ENCODE measurements at regions not wholly inside any gene's neighbourhood (a gene's known extent, or its start where the extent isn't known, plus 50 kb on each side); places are given as distances from the start of the nearest gene placed in this dataset.

DNA sequence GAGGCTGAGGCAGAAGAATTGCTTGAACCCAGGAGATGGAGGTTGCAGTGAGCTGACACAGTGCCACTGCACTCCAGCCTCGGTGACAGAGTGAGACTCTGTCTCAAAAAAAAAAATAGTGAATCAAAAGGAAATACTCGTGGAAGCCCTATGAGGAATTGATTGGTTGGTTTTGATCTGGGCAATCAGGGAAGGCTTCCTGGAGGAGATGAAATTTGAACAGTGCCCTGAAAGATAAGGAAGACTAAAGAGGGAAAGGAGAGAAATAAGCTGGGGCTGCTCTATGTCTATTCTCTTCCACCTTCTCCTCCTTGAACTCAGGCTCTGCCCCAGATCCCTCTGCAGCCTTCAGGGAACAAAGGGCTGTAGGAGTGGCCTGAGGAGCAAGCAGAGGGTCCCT lies 54.1 kb downstream of the IRF2BPL start:
- H2AFZ ChIP-seq (ENCODE audit: low read length), result no peak overlapping the region
- H3K4me3 ChIP-seq (replicated peaks in 1 of 4; ENCODE audit: control extremely low read depth in 1 of 4, insufficient read depth in 1 of 4, low read depth in 3 of 4, low read length in 4 of 4), result no peak overlapping the region
- H3K79me2 ChIP-seq (ENCODE audit: control insufficient read depth, insufficient read depth, low read length), result no peaks in the 10 kb centered on the region
- no peak overlapping the region for H3K9ac ChIP-seq (ENCODE audit: insufficient read depth, low read length)
- no peaks in the 10 kb centered on the region for H4K20me1 ChIP-seq (ENCODE audit: control insufficient read depth, extremely low read depth, insufficient read depth, low read length)
- H3K36me3 ChIP-seq (ENCODE audit: control insufficient read depth, insufficient read depth, low read length), result no peaks in the 10 kb centered on the region
- no peaks in the 10 kb centered on the region for H3K9me3 ChIP-seq (ENCODE audit: control insufficient read depth, insufficient read depth, low read depth, low read length)
- no peak overlapping the region for H3K27ac ChIP-seq (ENCODE audit: insufficient read depth, low read length)
- H3K4me2 ChIP-seq (ENCODE audit: extremely low read depth, insufficient read depth, low read length), result no peak overlapping the region
- H3K4me1 ChIP-seq (ENCODE audit: control insufficient read depth, extremely low read depth, insufficient read depth, low read length), result no peaks in the 10 kb centered on the region
- no peak for DNase-seq (ENCODE audit: low read depth in 2 of 2)
- TF ChIP-seq EZH2 (IDR thresholded peaks at IDR 0.05; ENCODE audit: low read length, missing control alignments), result no peak
- TF ChIP-seq, protein P1, sequence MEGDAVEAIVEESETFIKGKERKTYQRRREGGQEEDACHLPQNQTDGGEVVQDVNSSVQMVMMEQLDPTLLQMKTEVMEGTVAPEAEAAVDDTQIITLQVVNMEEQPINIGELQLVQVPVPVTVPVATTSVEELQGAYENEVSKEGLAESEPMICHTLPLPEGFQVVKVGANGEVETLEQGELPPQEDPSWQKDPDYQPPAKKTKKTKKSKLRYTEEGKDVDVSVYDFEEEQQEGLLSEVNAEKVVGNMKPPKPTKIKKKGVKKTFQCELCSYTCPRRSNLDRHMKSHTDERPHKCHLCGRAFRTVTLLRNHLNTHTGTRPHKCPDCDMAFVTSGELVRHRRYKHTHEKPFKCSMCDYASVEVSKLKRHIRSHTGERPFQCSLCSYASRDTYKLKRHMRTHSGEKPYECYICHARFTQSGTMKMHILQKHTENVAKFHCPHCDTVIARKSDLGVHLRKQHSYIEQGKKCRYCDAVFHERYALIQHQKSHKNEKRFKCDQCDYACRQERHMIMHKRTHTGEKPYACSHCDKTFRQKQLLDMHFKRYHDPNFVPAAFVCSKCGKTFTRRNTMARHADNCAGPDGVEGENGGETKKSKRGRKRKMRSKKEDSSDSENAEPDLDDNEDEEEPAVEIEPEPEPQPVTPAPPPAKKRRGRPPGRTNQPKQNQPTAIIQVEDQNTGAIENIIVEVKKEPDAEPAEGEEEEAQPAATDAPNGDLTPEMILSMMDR (conservative IDR thresholded peaks at IDR 0.05 in 1 of 2, IDR thresholded peaks at IDR 0.05 in 1 of 2; ENCODE audit: low read depth in 1 of 2, low read length in 2 of 2), result no peak
- H3K27me3 ChIP-seq (ENCODE audit: control insufficient read depth, insufficient read depth, low read length), result no peaks in the 10 kb centered on the region

DNA sequence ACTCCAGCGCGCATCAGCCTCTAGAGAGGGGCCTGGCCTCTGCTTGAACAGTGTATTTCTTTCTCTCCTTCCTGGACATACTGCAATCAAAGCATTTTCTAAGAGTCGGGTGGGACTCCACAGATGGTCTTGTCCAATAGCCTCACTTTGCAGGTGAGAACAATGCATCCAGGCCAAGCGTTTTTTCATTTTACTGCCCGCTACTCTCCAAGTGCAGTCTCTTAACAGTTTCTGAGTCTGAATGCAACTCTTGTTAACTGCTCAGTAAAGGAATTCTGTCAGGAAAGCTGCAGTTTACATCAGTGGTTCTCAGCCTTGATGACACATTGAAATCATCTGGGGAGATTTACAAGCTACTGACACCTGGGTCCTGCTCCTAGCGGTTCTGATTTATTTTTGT lies 57.0 kb downstream of the IRF2BPL start:
- Histone ChIP-seq H3K36me3 (ENCODE audit: control insufficient read depth, insufficient read depth, low read length) (no peaks in the 10 kb centered on the region), H3K9ac (ENCODE audit: insufficient read depth, low read length) (no peak overlapping the region), H3K79me2 (ENCODE audit: control insufficient read depth, insufficient read depth, low read length) (no peaks in the 10 kb centered on the region), H4K20me1 (ENCODE audit: control insufficient read depth, extremely low read depth, insufficient read depth, low read length) (no peaks in the 10 kb centered on the region), H3K27ac (ENCODE audit: insufficient read depth, low read length) (no peak overlapping the region), H3K4me1 (ENCODE audit: control insufficient read depth, extremely low read depth, insufficient read depth, low read length) (no peaks in the 10 kb centered on the region), H3K27me3 (ENCODE audit: control insufficient read depth, insufficient read depth, low read length) (no peaks in the 10 kb centered on the region), H3K9me3 (ENCODE audit: control insufficient read depth, insufficient read depth, low read depth, low read length) (no peaks in the 10 kb centered on the region), H3K4me3 (replicated peaks in 1 of 4; ENCODE audit: control extremely low read depth in 1 of 4, insufficient read depth in 1 of 4, low read depth in 3 of 4, low read length in 4 of 4) (no peak overlapping the region), H3K4me2 (ENCODE audit: extremely low read depth, insufficient read depth, low read length) (no peak overlapping the region), H2AFZ (ENCODE audit: low read length) (no peak overlapping the region)
- DNase-seq (ENCODE audit: low read depth in 2 of 2), result no peak
- TF ChIP-seq, protein P1 (conservative IDR thresholded peaks at IDR 0.05 in 1 of 2, IDR thresholded peaks at IDR 0.05 in 1 of 2; ENCODE audit: low read depth in 1 of 2, low read length in 2 of 2), result no peak
- no peak for TF ChIP-seq EZH2 (IDR thresholded peaks at IDR 0.05; ENCODE audit: low read length, missing control alignments)

DNA sequence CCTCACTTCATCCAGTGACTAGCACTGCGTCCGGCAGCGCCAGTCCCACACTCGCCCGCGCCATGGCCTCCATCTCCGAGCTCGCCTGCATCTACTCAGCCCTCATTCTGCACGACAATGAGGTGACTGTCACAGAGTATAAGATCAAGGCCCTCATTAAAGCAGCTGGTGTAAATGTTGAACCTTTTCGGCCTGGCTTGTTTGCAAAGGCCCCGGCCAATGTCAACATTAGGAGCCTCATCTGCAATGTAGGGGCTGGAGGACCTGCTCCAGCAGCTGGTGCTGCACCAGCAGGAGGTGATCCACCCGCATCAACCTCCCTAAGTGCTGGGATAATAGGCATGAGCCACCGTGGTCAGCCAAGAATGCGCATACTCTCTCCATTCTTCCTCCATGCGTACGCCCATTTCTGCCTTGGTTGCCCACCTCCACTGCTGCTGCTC lies 59.9 kb downstream of the IRF2BPL start:
- no peaks in the 10 kb centered on the region for H3K9me3 ChIP-seq (ENCODE audit: control insufficient read depth, insufficient read depth, low read depth, low read length)
- H3K4me1 ChIP-seq (ENCODE audit: control insufficient read depth, extremely low read depth, insufficient read depth, low read length), result no peaks in the 10 kb centered on the region
- H3K79me2 ChIP-seq (ENCODE audit: control insufficient read depth, insufficient read depth, low read length), result no peaks in the 10 kb centered on the region
- no peak for TF ChIP-seq EZH2 (IDR thresholded peaks at IDR 0.05; ENCODE audit: low read length, missing control alignments)
- no peaks in the 10 kb centered on the region for H4K20me1 ChIP-seq (ENCODE audit: control insufficient read depth, extremely low read depth, insufficient read depth, low read length)
- H3K4me2 ChIP-seq (ENCODE audit: extremely low read depth, insufficient read depth, low read length), result no peak overlapping the region
- no peaks in the 10 kb centered on the region for H3K27me3 ChIP-seq (ENCODE audit: control insufficient read depth, insufficient read depth, low read length)
- H2AFZ ChIP-seq (ENCODE audit: low read length), result no peak overlapping the region
- no peak overlapping the region for H3K9ac ChIP-seq (ENCODE audit: insufficient read depth, low read length)
- DNase-seq (ENCODE audit: low read depth in 2 of 2), result no peak
- no peak overlapping the region for H3K27ac ChIP-seq (ENCODE audit: insufficient read depth, low read length)
- H3K36me3 ChIP-seq (ENCODE audit: control insufficient read depth, insufficient read depth, low read length), result no peaks in the 10 kb centered on the region
- H3K4me3 ChIP-seq (replicated peaks in 1 of 4; ENCODE audit: control extremely low read depth in 1 of 4, insufficient read depth in 1 of 4, low read depth in 3 of 4, low read length in 4 of 4), result no peak overlapping the region
